ENCODE measurements at regions not wholly inside any gene's neighbourhood (a gene's known extent, or its start where the extent isn't known, plus 50 kb on each side); places are given as distances from the start of the nearest gene placed in this dataset.

- intact Hi-C loops (cut with DNase I) = no loop called here
- no peaks in the 10 kb centered on the region for H3K36me3 ChIP-seq
Measured at GRCh38 chr3:110758208-110758607, 313.4 kb upstream of the NECTIN3 start.

GRCh38 chr3:110767156-110767555, 304.5 kb upstream of the NECTIN3 start:
- DNase-seq (ENCODE audit: low spot score in 2 of 2) = no peak
- Histone ChIP-seq H3K9me3 (peaks cover 0 to 5% of the 10 kb centered on the region in 2 donors), H3K27ac (no peak overlapping the region), H3K27me3 (no peaks in the 10 kb centered on the region), H3K36me3 (no peaks in the 10 kb centered on the region), H3K4me3 (no peak overlapping the region), H3K4me1 (no peaks in the 10 kb centered on the region)
- intact Hi-C loops (cut with DNase I) = no loop called here
- no peak for TF ChIP-seq CTCF (IDR thresholded peaks at IDR 0.05)

More at GRCh38 chr3:110758208-110758607, 313.4 kb upstream of the NECTIN3 start:
- Histone ChIP-seq H3K4me3 (no peak overlapping the region), H3K9me3 (no peaks in the 10 kb centered on the region), H3K4me1 (no peaks in the 10 kb centered on the region), H3K27ac (no peak overlapping the region), H3K27me3 (no peaks in the 10 kb centered on the region)
- DNase-seq (ENCODE audit: low spot score in 2 of 2) = no peak
- no peak for TF ChIP-seq CTCF (IDR thresholded peaks at IDR 0.05)

- TF ChIP-seq CTCF (IDR thresholded peaks at IDR 0.05) = no peak
- intact Hi-C loops (cut with DNase I) = no loop called here
Measured at GRCh38 chr3:110767838-110768237, 303.8 kb upstream of the NECTIN3 start.

GRCh38 chr3:110773413-110773954, 298.1 kb upstream of the NECTIN3 start:
- Histone ChIP-seq H3K36me3 (no peaks in the 10 kb centered on the region), H3K4me1 (peaks cover 0 to 4% of the 10 kb centered on the region in 2 donors), H3K4me3 (no peak overlapping the region), H3K9me3 (no peaks in the 10 kb centered on the region), H3K27me3 (no peaks in the 10 kb centered on the region), H3K27ac (no peak overlapping the region)
- DNase-seq (ENCODE audit: low spot score in 2 of 2) = no peak
- no peak for TF ChIP-seq CTCF (IDR thresholded peaks at IDR 0.05)
- intact Hi-C loops (cut with DNase I) = no loop called here

More at GRCh38 chr3:110767838-110768237, 303.8 kb upstream of the NECTIN3 start:
- Histone ChIP-seq H3K36me3 (no peaks in the 10 kb centered on the region), H3K27me3 (no peaks in the 10 kb centered on the region), H3K4me1 (no peaks in the 10 kb centered on the region), H3K4me3 (no peak overlapping the region), H3K27ac (no peak overlapping the region), H3K9me3 (peaks cover 0 to 5% of the 10 kb centered on the region in 2 donors)
- no peak for DNase-seq (ENCODE audit: low spot score in 2 of 2)

- no peak for DNase-seq (ENCODE audit: low spot score in 2 of 2)
- H3K9me3 ChIP-seq = no peaks in the 10 kb centered on the region
- TF ChIP-seq CTCF (IDR thresholded peaks at IDR 0.05) = no peak
- no peak overlapping the region for H3K27ac ChIP-seq
- H3K4me1 ChIP-seq = peaks cover 0 to 4% of the 10 kb centered on the region in 2 donors
- no peaks in the 10 kb centered on the region for H3K27me3 ChIP-seq
- no peaks in the 10 kb centered on the region for H3K36me3 ChIP-seq
- no peak overlapping the region for H3K4me3 ChIP-seq
- intact Hi-C loops (cut with DNase I) = no loop called here
Measured at GRCh38 chr3:110774496-110775265, 296.9 kb upstream of the NECTIN3 start.
